HL-60 (cell line): ENCODE measurements at regions not wholly inside any gene's neighbourhood (a gene's known extent, or its start where the extent isn't known, plus 50 kb on each side); places are given as distances from the start of the nearest gene placed in this dataset.

Experiments
- DNase-seq, 2 experiments: peaks; one replicate each; pipeline ENCODE4 v3.0.0-alpha.2; 2010 to 2020; ENCODE audit warnings: low read depth in 1 of 2, low spot score in 1 of 2
- H3K27ac ChIP-seq: fragments of 250-450 bp; sonication (Bioruptor Pico); replicated peaks from 2 replicates; pipeline ENCODE4 v1.5.1; 2020; ENCODE audit warnings: mild to moderate bottlenecking, moderate library complexity
- H3K27me3 ChIP-seq: fragments of 250-450 bp; sonication (Bioruptor Pico); 2 replicates; pipeline ENCODE4 v1.5.1; 2021; ENCODE audit warnings: mild to moderate bottlenecking, moderate library complexity; ENCODE audit not compliant: insufficient read depth, poor library complexity, severe bottlenecking
- H3K4me3 ChIP-seq: replicated peaks from 2 replicates; pipeline ENCODE4 v1.5.1; 2011; ENCODE audit warnings: mild to moderate bottlenecking, control low read depth, low read length; ENCODE audit not compliant: insufficient read depth
- CTCF ChIP-seq: IDR thresholded peaks from one replicate; pipeline ENCODE4 v1.5.1; 2011; ENCODE audit warnings: low read length, control low read depth, inconsistent platforms; ENCODE audit not compliant: insufficient read depth
- GABPA ChIP-seq: IDR thresholded peaks from 2 replicates; pipeline ENCODE4 v1.6.1; 2012; ENCODE audit warnings: low read depth
- POLR2AphosphoS5 ChIP-seq: IDR thresholded peaks from 2 replicates; pipeline ENCODE4 v1.6.1; 2012; ENCODE audit warnings: low read depth
- SPI1 ChIP-seq: IDR thresholded peaks from 2 replicates; pipeline ENCODE4 v1.6.1; 2012; ENCODE audit warnings: low read depth, mild to moderate bottlenecking, borderline replicate concordance
- TF ChIP-seq, protein P1 (sequence below): IDR thresholded peaks from 2 replicates; pipeline ENCODE4 v1.6.1; 2012; ENCODE audit warnings: low read depth; ENCODE audit not compliant: insufficient replicate concordance

- TF ChIP-seq CTCF = no peak
- TF ChIP-seq POLR2AphosphoS5 = no peak
- no peak for TF ChIP-seq GABPA
- DNase-seq = no peak
- H3K27ac ChIP-seq = no peak overlapping the region
- H3K27me3 ChIP-seq = no peaks in the 10 kb centered on the region
- H3K4me3 ChIP-seq = no peak overlapping the region
Observed at GRCh38 chr13:74662905-74663304, 528.7 kb upstream of the KLF12 start.

DNA sequence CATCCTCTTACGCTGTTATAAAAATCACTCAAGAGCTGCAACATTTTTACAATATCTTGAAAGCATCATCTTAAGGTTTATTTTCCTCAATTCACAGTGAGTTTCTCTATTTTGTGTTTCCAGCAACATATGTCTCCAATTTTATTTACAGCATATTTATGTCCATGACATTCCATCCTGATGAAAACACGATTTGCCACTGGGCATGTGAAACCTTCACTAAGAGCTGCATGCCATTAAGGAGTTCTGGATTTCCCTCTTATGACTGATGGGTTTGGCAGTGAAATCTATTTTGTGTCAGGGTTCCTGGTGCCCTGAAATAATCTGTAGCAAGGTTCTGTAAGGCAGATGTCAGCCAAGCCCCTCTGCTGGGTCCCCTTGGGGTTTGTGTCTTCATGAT is 527.6 kb upstream of the KLF12 start:
- DNase-seq = no peak
- Histone ChIP-seq H3K27me3 (no peaks in the 10 kb centered on the region), H3K4me3 (no peak overlapping the region), H3K27ac (no peak overlapping the region)
- TF ChIP-seq CTCF = no peak
- TF ChIP-seq POLR2AphosphoS5 = no peak
- TF ChIP-seq, protein P1, sequence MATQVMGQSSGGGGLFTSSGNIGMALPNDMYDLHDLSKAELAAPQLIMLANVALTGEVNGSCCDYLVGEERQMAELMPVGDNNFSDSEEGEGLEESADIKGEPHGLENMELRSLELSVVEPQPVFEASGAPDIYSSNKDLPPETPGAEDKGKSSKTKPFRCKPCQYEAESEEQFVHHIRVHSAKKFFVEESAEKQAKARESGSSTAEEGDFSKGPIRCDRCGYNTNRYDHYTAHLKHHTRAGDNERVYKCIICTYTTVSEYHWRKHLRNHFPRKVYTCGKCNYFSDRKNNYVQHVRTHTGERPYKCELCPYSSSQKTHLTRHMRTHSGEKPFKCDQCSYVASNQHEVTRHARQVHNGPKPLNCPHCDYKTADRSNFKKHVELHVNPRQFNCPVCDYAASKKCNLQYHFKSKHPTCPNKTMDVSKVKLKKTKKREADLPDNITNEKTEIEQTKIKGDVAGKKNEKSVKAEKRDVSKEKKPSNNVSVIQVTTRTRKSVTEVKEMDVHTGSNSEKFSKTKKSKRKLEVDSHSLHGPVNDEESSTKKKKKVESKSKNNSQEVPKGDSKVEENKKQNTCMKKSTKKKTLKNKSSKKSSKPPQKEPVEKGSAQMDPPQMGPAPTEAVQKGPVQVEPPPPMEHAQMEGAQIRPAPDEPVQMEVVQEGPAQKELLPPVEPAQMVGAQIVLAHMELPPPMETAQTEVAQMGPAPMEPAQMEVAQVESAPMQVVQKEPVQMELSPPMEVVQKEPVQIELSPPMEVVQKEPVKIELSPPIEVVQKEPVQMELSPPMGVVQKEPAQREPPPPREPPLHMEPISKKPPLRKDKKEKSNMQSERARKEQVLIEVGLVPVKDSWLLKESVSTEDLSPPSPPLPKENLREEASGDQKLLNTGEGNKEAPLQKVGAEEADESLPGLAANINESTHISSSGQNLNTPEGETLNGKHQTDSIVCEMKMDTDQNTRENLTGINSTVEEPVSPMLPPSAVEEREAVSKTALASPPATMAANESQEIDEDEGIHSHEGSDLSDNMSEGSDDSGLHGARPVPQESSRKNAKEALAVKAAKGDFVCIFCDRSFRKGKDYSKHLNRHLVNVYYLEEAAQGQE = no peak
- TF ChIP-seq GABPA = no peak
- TF ChIP-seq SPI1 = no peak

GRCh38 chr13:74657765-74658164 is 523.6 kb upstream of the KLF12 start:
- DNase-seq = no peak
- no peak overlapping the region for H3K4me3 ChIP-seq
- TF ChIP-seq POLR2AphosphoS5 (no peak), SPI1 (no peak), GABPA (no peak), CTCF (no peak)
- TF ChIP-seq, protein P1 = no peak

GRCh38 chr13:74651121-74651520 is 516.9 kb upstream of the KLF12 start:
- no peak overlapping the region for H3K4me3 ChIP-seq
- DNase-seq = no peak
- H3K27ac ChIP-seq = no peak overlapping the region
- no peaks in the 10 kb centered on the region for H3K27me3 ChIP-seq
- TF ChIP-seq SPI1 (no peak), POLR2AphosphoS5 (no peak), CTCF (no peak), GABPA (no peak)
- TF ChIP-seq, protein P1 = no peak

More at GRCh38 chr13:74657765-74658164, 523.6 kb upstream of the KLF12 start:
- no peak overlapping the region for H3K27ac ChIP-seq
- H3K27me3 ChIP-seq = no peaks in the 10 kb centered on the region
